T-helper 1 cell treated with Interleukin-12 subunit alpha and Interleukin-12 subunit beta and Interleukin-4 antibody, amounts not matched to agents 30 ng/mL and 1 ng/mL, for 36 hours (primary cell): ENCODE measurements at regions not wholly inside any gene's neighbourhood (a gene's known extent, or its start where the extent isn't known, plus 50 kb on each side); places are given as distances from the start of the nearest gene placed in this dataset.

Source experiments
- intact Hi-C: fragments of 100-400 bp; cut with micrococcal nuclease; formaldehyde crosslinking; loops from one replicate; pipeline ENCODE4 v1.15.1; 2024

- intact Hi-C loops: no loop called here
Observed at GRCh38 chr5:77846422-77847128, 70.4 kb upstream of the TBCA start.

GRCh38 chr5:77845324-77845646 is 69.1 kb upstream of the TBCA start:
- intact Hi-C loops: no loop called here

GRCh38 chr5:77844623-77845323 is 68.6 kb upstream of the TBCA start:
- intact Hi-C loops: no loop called here

GRCh38 chr5:77844373-77844622 is 68.2 kb upstream of the TBCA start:
- intact Hi-C loops: no loop called here

- intact Hi-C loops: no loop called here
Observed at GRCh38 chr5:77843570-77844372, 67.6 kb upstream of the TBCA start.

- intact Hi-C loops: no loop called here
Observed at GRCh38 chr5:77842243-77842642, 66.1 kb upstream of the TBCA start.

- intact Hi-C loops: no loop called here
Observed at GRCh38 chr5:77841616-77842015, 65.5 kb upstream of the TBCA start.

- intact Hi-C loops: no loop called here
Observed at GRCh38 chr5:77840930-77841329, 64.8 kb upstream of the TBCA start.

- intact Hi-C loops: no loop called here
Observed at GRCh38 chr5:77839691-77840090, 63.6 kb upstream of the TBCA start.

GRCh38 chr5:77832938-77833337 is 56.8 kb upstream of the TBCA start:
- intact Hi-C loops: no loop called here

- intact Hi-C loops: no loop called here
Observed at GRCh38 chr5:77832166-77832770, 56.1 kb upstream of the TBCA start.

GRCh38 chr5:77828445-77828844 is 52.3 kb upstream of the TBCA start:
- intact Hi-C loops: no loop called here
